Activated naive CD8-positive, alpha-beta T cell treated with anti-CD3 and anti-CD28 coated beads for 36 hours (primary cell): ENCODE measurements at regions not wholly inside any gene's neighbourhood (a gene's known extent, or its start where the extent isn't known, plus 50 kb on each side); places are given as distances from the start of the nearest gene placed in this dataset.

ENCODE experiments used
- DNase-seq: peaks from one replicate; pipeline ENCODE4 v3.0.0; 2021
- H3K27ac Mint-ChIP-seq: one replicate; pipeline ENCODE4 v1.8.0; 2022; ENCODE audit warnings: mild to moderate bottlenecking, moderate library complexity, mixed read lengths
- H3K27me3 Mint-ChIP-seq: one replicate; pipeline ENCODE4 v1.8.0; 2022; ENCODE audit warnings: mild to moderate bottlenecking, mixed read lengths
- H3K36me3 Mint-ChIP-seq: one replicate; pipeline ENCODE4 v1.8.0; 2021; ENCODE audit warnings: mild to moderate bottlenecking, mixed read lengths
- H3K4me1 Mint-ChIP-seq: one replicate; pipeline ENCODE4 v1.8.0; 2021; ENCODE audit warnings: mixed read lengths
- H3K4me3 Mint-ChIP-seq: one replicate; pipeline ENCODE4 v1.8.0; 2022; ENCODE audit warnings: mild to moderate bottlenecking, moderate library complexity, mixed read lengths
- H3K9me3 Mint-ChIP-seq: one replicate; pipeline ENCODE4 v1.8.0; 2022; ENCODE audit warnings: mixed read lengths

GRCh38 chr2:35931626-35932025, 424.0 kb upstream of the CRIM1 start:
- Mint-ChIP-seq H3K36me3 (no peaks in the 10 kb centered on the region), H3K27me3 (peaks cover 16% of the 10 kb centered on the region), H3K27ac (no peak overlapping the region), H3K4me1 (no peaks in the 10 kb centered on the region), H3K4me3 (no peak overlapping the region), H3K9me3 (no peaks in the 10 kb centered on the region)
- no peak for DNase-seq

GRCh38 chr2:35931115-35931514, 424.5 kb upstream of the CRIM1 start:
- H3K4me1 Mint-ChIP-seq: no peaks in the 10 kb centered on the region
- no peak overlapping the region for H3K4me3 Mint-ChIP-seq
- no peaks in the 10 kb centered on the region for H3K9me3 Mint-ChIP-seq
- H3K36me3 Mint-ChIP-seq: no peaks in the 10 kb centered on the region
- no peak overlapping the region for H3K27ac Mint-ChIP-seq
- no peak for DNase-seq
- H3K27me3 Mint-ChIP-seq: peaks cover 16% of the 10 kb centered on the region

- peaks cover 9% of the 10 kb centered on the region for H3K27me3 Mint-ChIP-seq
- H3K4me1 Mint-ChIP-seq: no peaks in the 10 kb centered on the region
- no peak overlapping the region for H3K4me3 Mint-ChIP-seq
- no peaks in the 10 kb centered on the region for H3K36me3 Mint-ChIP-seq
- no peak overlapping the region for H3K27ac Mint-ChIP-seq
- no peak for DNase-seq
- H3K9me3 Mint-ChIP-seq: no peaks in the 10 kb centered on the region
Measured at GRCh38 chr2:35929551-35929950, 426.0 kb upstream of the CRIM1 start.

GRCh38 chr2:35920061-35920460, 435.5 kb upstream of the CRIM1 start:
- Mint-ChIP-seq H3K4me1 (no peaks in the 10 kb centered on the region), H3K4me3 (no peak overlapping the region), H3K27ac (no peak overlapping the region), H3K27me3 (no peaks in the 10 kb centered on the region), H3K36me3 (no peaks in the 10 kb centered on the region), H3K9me3 (no peaks in the 10 kb centered on the region)
- DNase-seq: no peak

- Mint-ChIP-seq H3K4me1 (no peaks in the 10 kb centered on the region), H3K27ac (no peak overlapping the region), H3K4me3 (no peak overlapping the region), H3K27me3 (no peaks in the 10 kb centered on the region), H3K9me3 (no peaks in the 10 kb centered on the region), H3K36me3 (no peaks in the 10 kb centered on the region)
- DNase-seq: no peak
Measured at GRCh38 chr2:35915261-35915660, 440.3 kb upstream of the CRIM1 start.

DNA sequence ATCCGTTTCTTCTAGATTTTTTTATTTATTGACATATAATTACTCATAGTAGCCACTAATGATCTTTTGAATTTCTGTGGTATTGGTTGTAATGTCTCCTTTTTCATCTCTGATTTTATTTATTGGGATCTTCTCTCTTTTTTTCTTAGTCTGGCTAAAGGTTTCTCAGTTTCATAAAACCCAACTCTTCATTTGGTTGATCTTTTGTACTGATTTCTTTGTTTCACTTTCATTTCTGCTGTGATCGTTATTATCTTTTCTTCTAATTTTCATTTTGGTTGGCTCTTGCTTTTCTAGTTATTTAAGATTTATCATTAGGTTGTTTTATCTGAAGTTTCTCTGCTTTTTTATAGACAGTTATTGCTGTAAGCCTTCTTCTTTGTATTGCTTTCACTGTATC, 463.6 kb upstream of the CRIM1 start:
- H3K36me3 Mint-ChIP-seq: no peaks in the 10 kb centered on the region
- H3K27ac Mint-ChIP-seq: no peak overlapping the region
- peaks cover 9% of the 10 kb centered on the region for H3K4me1 Mint-ChIP-seq
- no peak for DNase-seq
- no peaks in the 10 kb centered on the region for H3K9me3 Mint-ChIP-seq
- no peaks in the 10 kb centered on the region for H3K27me3 Mint-ChIP-seq
- H3K4me3 Mint-ChIP-seq: peak overlapping the region; percentile 45

DNA sequence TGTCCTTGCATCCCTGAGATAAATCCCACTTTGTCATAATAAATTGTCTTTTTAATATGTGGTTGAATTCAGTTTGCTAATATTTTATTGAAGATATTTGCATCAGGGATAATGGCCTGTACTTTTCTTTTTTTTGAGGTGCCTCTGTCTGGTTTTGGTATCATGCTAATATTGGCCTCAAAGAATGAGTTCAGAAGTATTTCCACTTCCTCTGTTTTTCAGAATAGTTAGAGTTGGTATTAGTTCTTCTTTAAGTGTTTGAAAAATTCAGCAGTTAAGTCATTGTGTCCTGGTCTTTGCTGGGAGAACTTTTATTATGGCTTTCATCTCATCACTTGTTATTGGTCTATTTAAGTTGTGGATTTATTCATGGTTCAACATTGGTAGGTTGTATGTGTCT, 464.1 kb upstream of the CRIM1 start:
- Mint-ChIP-seq H3K27me3 (no peaks in the 10 kb centered on the region), H3K4me3 (no peak overlapping the region), H3K27ac (no peak overlapping the region), H3K9me3 (no peaks in the 10 kb centered on the region), H3K36me3 (no peaks in the 10 kb centered on the region), H3K4me1 (peaks cover 9% of the 10 kb centered on the region)
- DNase-seq: no peak

DNA sequence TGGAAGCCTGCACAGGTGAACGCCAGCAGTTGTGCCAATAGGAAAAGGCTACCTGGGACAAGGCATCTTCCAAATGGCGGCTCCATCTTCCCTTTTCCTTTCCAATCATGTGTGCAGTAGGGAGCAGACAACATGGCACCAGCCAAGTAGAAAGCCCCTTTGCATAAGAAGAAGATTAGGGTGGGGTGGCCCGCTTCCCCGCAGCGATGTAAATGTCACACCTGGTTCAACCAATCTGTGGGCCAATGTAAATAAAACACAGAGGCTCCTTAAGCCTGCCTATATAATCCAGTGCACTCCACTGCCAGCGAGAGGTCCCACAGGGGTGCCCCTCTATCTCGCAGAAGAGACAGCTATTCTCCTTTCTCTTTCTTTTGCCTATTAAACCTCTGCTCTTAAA, 468.4 kb upstream of the CRIM1 start:
- Mint-ChIP-seq H3K27ac (no peak overlapping the region), H3K9me3 (no peaks in the 10 kb centered on the region), H3K4me3 (no peak overlapping the region)

GRCh38 chr2:35873921-35874320, 481.7 kb upstream of the CRIM1 start:
- no peaks in the 10 kb centered on the region for H3K36me3 Mint-ChIP-seq
- no peak overlapping the region for H3K27ac Mint-ChIP-seq
- no peak for DNase-seq
- H3K4me1 Mint-ChIP-seq: no peaks in the 10 kb centered on the region
- no peaks in the 10 kb centered on the region for H3K9me3 Mint-ChIP-seq
- peaks cover 10% of the 10 kb centered on the region for H3K27me3 Mint-ChIP-seq
- H3K4me3 Mint-ChIP-seq: no peak overlapping the region

More for the DNA sequence above, 468.4 kb upstream of the CRIM1 start:
- no peaks in the 10 kb centered on the region for H3K27me3 Mint-ChIP-seq
- H3K36me3 Mint-ChIP-seq: no peaks in the 10 kb centered on the region
- no peak for DNase-seq
- H3K4me1 Mint-ChIP-seq: peaks cover 7% of the 10 kb centered on the region

- H3K36me3 Mint-ChIP-seq: no peaks in the 10 kb centered on the region
- H3K27ac Mint-ChIP-seq: no peak overlapping the region
- H3K4me3 Mint-ChIP-seq: no peak overlapping the region
- peaks cover 15% of the 10 kb centered on the region for H3K27me3 Mint-ChIP-seq
- no peaks in the 10 kb centered on the region for H3K9me3 Mint-ChIP-seq
- H3K4me1 Mint-ChIP-seq: no peaks in the 10 kb centered on the region
- no peak for DNase-seq
Measured at GRCh38 chr2:35871672-35872071, 483.9 kb upstream of the CRIM1 start.

GRCh38 chr2:35870713-35871112, 484.9 kb upstream of the CRIM1 start:
- H3K4me1 Mint-ChIP-seq: no peaks in the 10 kb centered on the region
- H3K4me3 Mint-ChIP-seq: no peak overlapping the region
- no peaks in the 10 kb centered on the region for H3K36me3 Mint-ChIP-seq
- peaks cover 15% of the 10 kb centered on the region for H3K27me3 Mint-ChIP-seq
- no peak overlapping the region for H3K27ac Mint-ChIP-seq
- H3K9me3 Mint-ChIP-seq: no peaks in the 10 kb centered on the region
- no peak for DNase-seq

- no peak for DNase-seq
- Mint-ChIP-seq H3K4me3 (no peak overlapping the region), H3K27me3 (peaks cover 8% of the 10 kb centered on the region), H3K4me1 (no peaks in the 10 kb centered on the region), H3K9me3 (no peaks in the 10 kb centered on the region), H3K36me3 (no peaks in the 10 kb centered on the region), H3K27ac (no peak overlapping the region)
Measured at GRCh38 chr2:35864141-35864540, 491.4 kb upstream of the CRIM1 start.

- DNase-seq: no peak
- Mint-ChIP-seq H3K27me3 (no peaks in the 10 kb centered on the region), H3K4me1 (no peaks in the 10 kb centered on the region), H3K4me3 (no peak overlapping the region), H3K36me3 (no peaks in the 10 kb centered on the region), H3K27ac (no peak overlapping the region), H3K9me3 (no peaks in the 10 kb centered on the region)
Measured at GRCh38 chr2:35858216-35858615, 497.4 kb upstream of the CRIM1 start.

DNA sequence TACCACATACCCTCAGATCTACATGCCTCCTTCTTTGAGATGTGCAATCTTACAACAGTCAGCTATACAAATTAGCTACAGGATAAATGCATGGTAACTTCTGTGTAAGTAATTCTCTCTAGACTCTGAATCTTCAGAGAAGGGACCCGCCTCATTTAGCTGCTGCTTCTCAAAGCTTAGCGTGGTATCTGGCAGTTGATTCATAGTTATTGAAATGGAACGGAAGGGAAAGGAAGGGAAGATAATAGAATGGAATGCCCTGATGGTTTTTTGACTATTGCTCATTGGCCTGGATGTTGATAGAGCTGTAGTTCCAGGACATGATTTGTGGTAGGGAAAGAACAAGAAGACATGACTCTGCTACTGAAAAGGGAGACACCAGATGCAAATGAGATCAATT, 498.1 kb upstream of the CRIM1 start:
- Mint-ChIP-seq H3K4me3 (no peak overlapping the region), H3K36me3 (no peaks in the 10 kb centered on the region), H3K27ac (no peak overlapping the region), H3K4me1 (no peaks in the 10 kb centered on the region), H3K9me3 (no peaks in the 10 kb centered on the region), H3K27me3 (no peaks in the 10 kb centered on the region)
- DNase-seq: no peak

DNA sequence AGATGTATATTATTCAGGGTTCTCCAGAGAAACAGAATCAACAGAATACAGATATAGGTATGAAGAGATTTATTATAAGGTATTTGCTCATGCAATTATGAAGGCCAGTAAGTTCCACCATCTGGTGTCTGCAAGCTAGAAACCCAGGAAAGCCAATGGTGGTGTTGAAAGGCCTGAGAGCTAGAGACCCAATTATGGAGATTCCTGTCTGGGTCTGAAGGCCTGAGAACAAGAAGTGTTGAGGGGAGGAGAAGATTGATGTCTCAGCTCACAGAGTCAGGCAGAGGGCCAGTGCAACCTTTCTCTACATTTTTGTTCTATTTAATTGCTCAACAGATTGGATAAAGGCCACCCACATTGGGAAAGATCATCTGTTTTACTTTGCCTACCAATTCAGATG, 524.2 kb upstream of the CRIM1 start:
- no peaks in the 10 kb centered on the region for H3K4me1 Mint-ChIP-seq
- no peak for DNase-seq
- H3K4me3 Mint-ChIP-seq: no peak overlapping the region

DNA sequence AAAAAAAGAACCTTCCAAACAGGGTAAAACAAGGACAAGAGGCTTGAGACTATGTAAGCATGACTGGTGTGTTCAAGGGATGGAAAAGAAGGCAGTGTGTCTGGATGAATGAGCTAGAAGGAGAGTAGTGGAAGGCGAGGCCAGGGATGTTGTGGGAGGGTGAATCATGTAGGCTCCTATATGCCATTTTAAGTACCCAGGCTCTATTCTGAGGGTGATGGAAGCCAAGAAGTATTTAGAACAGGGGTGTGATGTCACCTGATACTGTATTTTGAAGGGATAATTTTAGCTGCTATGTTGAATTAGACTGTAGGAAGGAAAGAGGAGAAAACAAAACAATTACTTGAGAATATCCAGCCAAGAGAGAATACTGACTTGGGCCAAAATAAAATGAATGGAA, 524.7 kb upstream of the CRIM1 start:
- Mint-ChIP-seq H3K4me3 (no peak overlapping the region), H3K36me3 (no peaks in the 10 kb centered on the region), H3K27ac (no peak overlapping the region), H3K4me1 (no peaks in the 10 kb centered on the region), H3K27me3 (peaks cover 4% of the 10 kb centered on the region), H3K9me3 (no peaks in the 10 kb centered on the region)
- no peak for DNase-seq

More for the DNA sequence above, 524.2 kb upstream of the CRIM1 start:
- Mint-ChIP-seq H3K9me3 (no peaks in the 10 kb centered on the region), H3K27me3 (peaks cover 4% of the 10 kb centered on the region), H3K27ac (no peak overlapping the region), H3K36me3 (no peaks in the 10 kb centered on the region)

DNA sequence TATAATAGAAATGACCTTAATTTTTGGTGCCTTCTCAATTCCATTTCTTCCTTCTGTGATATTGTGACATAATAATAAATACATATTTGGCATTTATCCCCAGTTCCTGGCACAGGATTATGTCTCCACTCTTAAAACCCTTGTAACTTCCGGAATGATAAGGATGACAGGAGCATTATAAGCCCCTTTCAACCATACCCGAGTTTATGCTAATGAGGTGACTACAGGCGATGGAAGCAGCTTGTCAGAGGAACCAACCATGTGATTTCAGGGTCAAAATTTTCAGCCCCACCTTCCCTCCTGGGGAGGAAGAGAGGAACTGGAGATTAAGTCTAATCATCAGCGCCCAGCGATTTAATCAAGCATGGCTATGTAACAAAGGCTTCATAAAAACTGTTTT, 528.5 kb upstream of the CRIM1 start:
- H3K4me3 Mint-ChIP-seq: no peak overlapping the region
- peaks cover 5% of the 10 kb centered on the region for H3K27me3 Mint-ChIP-seq
- no peaks in the 10 kb centered on the region for H3K4me1 Mint-ChIP-seq
- H3K27ac Mint-ChIP-seq: no peak overlapping the region
- no peaks in the 10 kb centered on the region for H3K9me3 Mint-ChIP-seq
- no peaks in the 10 kb centered on the region for H3K36me3 Mint-ChIP-seq
- DNase-seq: no peak
